Sigmoid colon (tissue), 3 donors: ENCODE measurements at regions not wholly inside any gene's neighbourhood (a gene's known extent, or its start where the extent isn't known, plus 50 kb on each side); places are given as distances from the start of the nearest gene placed in this dataset.

Experiments used
- CTCF ChIP-seq, 4 experiments: fragments of 450-650 bp in 3 of 4; fragments of 200-600 bp in 1 of 4; IDR thresholded peaks; one replicate each; pipeline ENCODE4 v1.5.1; 2016 to 2019; ENCODE audit warnings: antibody characterized with exemption in 4 of 4, mild to moderate bottlenecking in 3 of 4, moderate library complexity in 2 of 4
- POLR2A ChIP-seq, 2 donors: fragments of 450-650 bp; IDR thresholded peaks; one replicate each; pipeline ENCODE4 v1.6.1; 2016; ENCODE audit warnings: antibody characterized with exemption in 2 of 2, mild to moderate bottlenecking in 2 of 2, moderate library complexity in 2 of 2

- TF ChIP-seq POLR2A (IDR thresholded peaks at IDR 0.05) (no peak), CTCF (IDR thresholded peaks at IDR 0.05) (no peak)
Measured at GRCh38 chr3:154015307-154015706, 105.9 kb upstream of the ARHGEF26 start.
